ENCODE measurements at regions not wholly inside any gene's neighbourhood (a gene's known extent, or its start where the extent isn't known, plus 50 kb on each side); places are given as distances from the start of the nearest gene placed in this dataset.

GRCh38 chr20:6525447-6526303, 241.8 kb upstream of the BMP2 start:
- 75% methylated on average over 6 of the region's 6 CpGs for WGBS
- H3K27ac ChIP-seq (ENCODE audit: low read depth in 1 of 2, low read length in 2 of 2), result no peak overlapping the region
- TF ChIP-seq ZBTB33 (IDR thresholded peaks at IDR 0.05) (no peak), SP1 (IDR thresholded peaks at IDR 0.05) (no peak), TAF1 (conservative IDR thresholded peaks at IDR 0.05) (no peak), HNF4A (conservative IDR thresholded peaks at IDR 0.05) (no peak), HNF4G (IDR thresholded peaks at IDR 0.05) (no peak), EGR1 (IDR thresholded peaks at IDR 0.05; ENCODE audit: low read depth in 2 of 2) (no peak), FOXA2 (IDR thresholded peaks at IDR 0.05) (no peak), RAD21 (IDR thresholded peaks at IDR 0.05) (no peak), FOXA1 (IDR thresholded peaks at IDR 0.05) (no peak), MAX (IDR thresholded peaks at IDR 0.05) (no peak), NR2F2 (IDR thresholded peaks at IDR 0.05) (no peak), JUND (IDR thresholded peaks at IDR 0.05) (no peak), ATF3 (IDR thresholded peaks at IDR 0.05) (no peak), RXRA (IDR thresholded peaks at IDR 0.05) (no peak), YY1 (IDR thresholded peaks at IDR 0.05) (no peak)
- no peaks in the 10 kb centered on the region for H3K27me3 ChIP-seq (ENCODE audit: control insufficient read depth in 4 of 4, insufficient read depth in 4 of 4, low read length in 3 of 4)
- H3K9ac ChIP-seq (ENCODE audit: low read depth in 1 of 2, low read length in 2 of 2), result no peak overlapping the region
- H3K36me3 ChIP-seq (ENCODE audit: control insufficient read depth in 4 of 4, insufficient read depth in 3 of 4, low read depth in 1 of 4, low read length in 3 of 4), result no peaks in the 10 kb centered on the region
- H3K4me1 ChIP-seq (ENCODE audit: control insufficient read depth in 4 of 4, insufficient read depth in 4 of 4, low read length in 3 of 4), result no peaks in the 10 kb centered on the region
- DNase-seq (ENCODE audit: low spot score), result no peak
- H3K4me3 ChIP-seq (ENCODE audit: low read depth in 1 of 3, low read length in 3 of 3), result no peak overlapping the region
- peaks cover 0 to 5% (median under 1%) of the 10 kb centered on the region in 4 donors for H3K9me3 ChIP-seq (ENCODE audit: control insufficient read depth in 4 of 4, low read length in 3 of 4)

GRCh38 chr20:6524305-6524704, 243.2 kb upstream of the BMP2 start:
- TF ChIP-seq TAF1 (conservative IDR thresholded peaks at IDR 0.05) (no peak), YY1 (IDR thresholded peaks at IDR 0.05) (no peak), NR2F2 (IDR thresholded peaks at IDR 0.05) (no peak), RXRA (IDR thresholded peaks at IDR 0.05) (no peak), CTCF (IDR thresholded peaks at IDR 0.05; ENCODE audit: low read depth, low read length, missing input control) (no peak), MAX (IDR thresholded peaks at IDR 0.05) (no peak), FOXA2 (IDR thresholded peaks at IDR 0.05) (no peak), ATF3 (IDR thresholded peaks at IDR 0.05) (no peak), EGR1 (IDR thresholded peaks at IDR 0.05; ENCODE audit: low read depth in 2 of 2) (no peak), JUND (IDR thresholded peaks at IDR 0.05) (no peak), HNF4G (IDR thresholded peaks at IDR 0.05) (no peak), GABPA (IDR thresholded peaks at IDR 0.05 in 1 of 2, conservative IDR thresholded peaks at IDR 0.05 in 1 of 2) (no peak), FOXA1 (IDR thresholded peaks at IDR 0.05) (no peak), HNF4A (conservative IDR thresholded peaks at IDR 0.05) (no peak), ZBTB33 (IDR thresholded peaks at IDR 0.05) (no peak), REST (IDR thresholded peaks at IDR 0.05) (no peak), SP1 (IDR thresholded peaks at IDR 0.05) (no peak), RAD21 (IDR thresholded peaks at IDR 0.05) (no peak)
- WGBS, result 80% methylated on average over 3 of the region's 3 CpGs
- H3K27ac ChIP-seq (ENCODE audit: low read depth in 1 of 2, low read length in 2 of 2), result no peak overlapping the region
- no peak overlapping the region for H3K9ac ChIP-seq (ENCODE audit: low read depth in 1 of 2, low read length in 2 of 2)
- H3K9me3 ChIP-seq (ENCODE audit: control insufficient read depth in 4 of 4, low read length in 3 of 4), result peaks cover 0 to 5% (median under 1%) of the 10 kb centered on the region in 4 donors
- H3K36me3 ChIP-seq (ENCODE audit: control insufficient read depth in 4 of 4, insufficient read depth in 3 of 4, low read depth in 1 of 4, low read length in 3 of 4), result no peaks in the 10 kb centered on the region
- H3K4me3 ChIP-seq (ENCODE audit: low read depth in 1 of 3, low read length in 3 of 3), result no peak overlapping the region
- H3K27me3 ChIP-seq (ENCODE audit: control insufficient read depth in 4 of 4, insufficient read depth in 4 of 4, low read length in 3 of 4), result no peaks in the 10 kb centered on the region
- DNase-seq (ENCODE audit: low spot score), result no peak
- no peaks in the 10 kb centered on the region for H3K4me1 ChIP-seq (ENCODE audit: control insufficient read depth in 4 of 4, insufficient read depth in 4 of 4, low read length in 3 of 4)
